Activated CD8-positive, alpha-beta memory T cell treated with anti-CD3 and anti-CD28 coated beads, Interleukin-2, amount 10 ng/mL, durations not matched to agents 7 days and 5 days (primary cell): ENCODE measurements at regions not wholly inside any gene's neighbourhood (a gene's known extent, or its start where the extent isn't known, plus 50 kb on each side); places are given as distances from the start of the nearest gene placed in this dataset.

Experiments
- ATAC-seq: fragments of 150-1000 bp; cut with Tn5 transposase; one replicate; pipeline ENCODE4 v1.10.0; 2021; ENCODE audit warnings: moderate library complexity
- CTCF ChIA-PET: fragments of 350-600 bp; sonication (Branson Sonifier 250); formaldehyde crosslinking; loops from one replicate; lab custom pipeline; 2021; ENCODE audit warnings: antibody characterized with exemption; lab: Charles Lee
- DNase-seq: peaks from one replicate; pipeline ENCODE4 v3.0.0-alpha.2; 2020
- H3K27ac Mint-ChIP-seq: one replicate; pipeline ENCODE4 v1.8.0; 2021; ENCODE audit warnings: mild to moderate bottlenecking, mixed read lengths
- H3K27me3 Mint-ChIP-seq: one replicate; pipeline ENCODE4 v1.8.0; 2021; ENCODE audit warnings: mixed read lengths
- H3K36me3 Mint-ChIP-seq: one replicate; pipeline ENCODE4 v1.8.0; 2021; ENCODE audit warnings: mild to moderate bottlenecking, mixed read lengths
- H3K4me1 Mint-ChIP-seq: one replicate; pipeline ENCODE4 v1.8.0; 2021; ENCODE audit warnings: mixed read lengths
- H3K4me3 Mint-ChIP-seq: one replicate; pipeline ENCODE4 v1.8.0; 2021; ENCODE audit warnings: mild to moderate bottlenecking, moderate library complexity, mixed read lengths
- H3K9me3 Mint-ChIP-seq: one replicate; pipeline ENCODE4 v1.8.0; 2022; ENCODE audit warnings: low read depth, mixed read lengths

DNA sequence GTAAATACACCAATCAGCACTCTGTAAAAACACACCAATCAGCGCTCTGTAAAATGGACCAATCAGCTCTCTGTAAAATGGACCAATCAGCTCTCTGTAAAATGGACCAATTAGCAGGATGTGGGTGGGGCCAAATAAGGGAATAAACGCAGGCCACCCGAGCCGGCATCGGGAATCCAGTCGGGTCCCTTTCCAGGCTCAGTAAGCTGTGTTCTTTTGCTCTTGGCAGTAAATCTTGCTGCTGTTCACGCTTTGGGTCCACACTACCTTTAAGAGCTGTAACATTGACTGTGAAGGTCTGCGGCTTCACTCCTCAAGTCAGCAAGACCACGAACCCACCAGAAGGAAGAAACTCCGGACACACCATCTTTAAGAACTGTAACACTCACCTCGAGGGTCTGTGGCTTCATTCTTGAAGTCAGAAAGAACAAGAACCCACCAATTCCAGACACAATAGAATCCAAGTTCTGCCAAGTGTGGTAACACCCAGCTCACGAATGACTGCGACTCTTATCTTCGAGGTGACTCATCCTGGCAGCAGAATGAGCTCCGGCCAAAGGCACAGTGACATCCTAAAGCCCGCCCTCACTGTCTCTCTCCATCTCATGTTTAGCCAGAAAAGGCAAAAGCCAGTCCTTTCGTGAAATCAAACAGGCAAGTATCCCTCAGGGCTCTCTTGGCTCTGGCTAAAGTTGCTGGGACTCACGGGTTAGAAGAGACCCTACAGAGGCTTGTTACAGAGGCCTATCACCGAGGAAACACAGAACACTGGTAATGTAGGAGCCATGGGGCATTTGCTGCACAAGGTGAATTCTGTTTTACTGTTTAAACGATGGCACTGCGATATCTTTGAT, 155.2 kb downstream of the FAM43A start:
- H3K4me3 Mint-ChIP-seq, result no peak overlapping the region
- CTCF ChIA-PET, result no interaction called here
- no peaks in the 10 kb centered on the region for H3K4me1 Mint-ChIP-seq
- no peak for DNase-seq
- no peak overlapping the region for H3K27ac Mint-ChIP-seq
- H3K36me3 Mint-ChIP-seq, result no peaks in the 10 kb centered on the region
- peaks cover 8% of the 10 kb centered on the region for H3K27me3 Mint-ChIP-seq
- H3K9me3 Mint-ChIP-seq, result no peaks in the 10 kb centered on the region
- ATAC-seq, result no peak

DNA sequence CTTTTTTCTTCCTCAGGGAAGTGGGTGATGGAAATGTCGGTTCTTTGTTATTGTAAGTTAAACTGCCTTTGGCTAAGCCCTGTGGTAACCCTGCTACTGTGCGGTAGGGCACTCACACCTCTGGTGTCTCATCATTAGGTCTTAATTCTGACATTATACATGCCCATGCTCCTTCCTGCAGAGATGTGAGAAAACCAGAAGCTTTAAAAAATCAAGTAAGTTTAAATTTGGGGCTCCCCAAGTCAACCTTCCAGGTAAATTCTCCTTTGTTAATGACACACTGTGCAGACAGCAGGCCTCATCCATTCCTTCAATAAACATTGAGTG, 155.8 kb downstream of the FAM43A start:
- CTCF ChIA-PET, result no interaction called here
- no peaks in the 10 kb centered on the region for H3K4me1 Mint-ChIP-seq
- no peak overlapping the region for H3K27ac Mint-ChIP-seq
- DNase-seq, result no peak
- ATAC-seq, result no peak
- peaks cover 8% of the 10 kb centered on the region for H3K27me3 Mint-ChIP-seq
- H3K4me3 Mint-ChIP-seq, result no peak overlapping the region
- H3K9me3 Mint-ChIP-seq, result no peaks in the 10 kb centered on the region
- no peaks in the 10 kb centered on the region for H3K36me3 Mint-ChIP-seq

GRCh38 chr3:194843556-194843955, 157.9 kb downstream of the FAM43A start:
- no peak for ATAC-seq
- CTCF ChIA-PET, result no interaction called here
- Mint-ChIP-seq H3K27me3 (peaks cover 8% of the 10 kb centered on the region), H3K9me3 (no peaks in the 10 kb centered on the region), H3K36me3 (no peaks in the 10 kb centered on the region), H3K27ac (no peak overlapping the region), H3K4me1 (no peaks in the 10 kb centered on the region), H3K4me3 (no peak overlapping the region)
- DNase-seq, result no peak

DNA sequence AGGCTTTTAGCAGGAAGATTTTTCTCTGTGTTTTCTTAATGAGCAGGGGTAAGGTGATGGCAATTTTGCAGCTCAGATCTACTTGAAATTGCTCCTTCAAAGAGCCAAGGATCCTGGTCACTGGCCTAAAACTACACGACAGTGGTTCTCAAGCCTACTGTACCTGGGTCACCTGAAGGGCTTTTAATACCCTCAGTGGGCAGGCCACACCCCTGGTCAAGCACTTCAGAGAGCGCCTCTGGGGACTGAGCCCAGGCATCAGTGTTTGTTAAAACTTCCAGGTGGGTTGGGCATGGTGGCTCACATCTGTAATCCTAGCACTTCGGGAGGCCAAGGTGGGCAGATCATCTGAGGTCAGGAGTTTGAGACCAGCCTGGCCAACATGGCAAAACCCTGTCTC, 158.4 kb downstream of the FAM43A start:
- Mint-ChIP-seq H3K9me3 (no peaks in the 10 kb centered on the region), H3K4me3 (no peak overlapping the region), H3K27ac (no peak overlapping the region), H3K4me1 (no peaks in the 10 kb centered on the region), H3K36me3 (no peaks in the 10 kb centered on the region), H3K27me3 (peaks cover 8% of the 10 kb centered on the region)
- CTCF ChIA-PET, result no interaction called here
- no peak for DNase-seq
- no peak for ATAC-seq

DNA sequence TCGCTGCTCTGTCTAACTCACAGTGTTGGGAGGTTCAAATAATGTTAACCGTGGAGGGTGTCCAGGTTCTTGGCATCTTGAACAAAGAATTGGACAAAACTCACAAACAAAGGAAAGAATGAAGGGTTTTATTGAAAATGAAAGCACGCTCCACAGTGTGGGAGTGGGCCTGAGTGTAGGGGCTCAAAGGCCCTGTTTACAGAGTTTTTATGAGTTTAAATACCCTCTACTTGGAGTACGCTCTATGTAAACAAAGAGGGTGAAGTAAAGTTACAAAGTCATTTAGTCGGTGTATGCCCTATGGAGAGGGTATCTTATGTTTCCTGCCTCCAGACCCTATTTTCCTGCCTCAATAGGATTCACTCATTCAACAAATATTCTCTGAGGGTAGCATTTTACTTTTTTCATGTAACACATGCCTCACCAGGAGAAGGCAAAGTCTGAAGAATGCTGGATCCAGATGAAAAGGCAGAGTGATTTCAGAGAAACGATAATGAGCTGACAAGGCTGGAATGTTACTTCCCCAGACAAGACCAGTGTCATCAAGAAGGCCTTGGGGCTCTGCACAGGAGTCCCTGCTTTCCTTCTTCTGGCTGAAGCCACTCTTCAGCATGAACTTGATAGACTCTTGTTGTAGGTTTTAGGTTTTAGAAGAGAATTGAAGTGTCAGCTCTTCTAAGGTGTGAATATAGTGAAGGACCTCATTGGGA, 163.6 kb downstream of the FAM43A start:
- H3K4me1 Mint-ChIP-seq, result no peaks in the 10 kb centered on the region
- CTCF ChIA-PET, result interaction anchor here (1.7 kb wide), 1 partner anchor 16 kb away, joined by 3 read pairs; no protein-coding TSS in a partner anchor

GRCh38 chr3:194851254-194851653, 165.6 kb downstream of the FAM43A start:
- Mint-ChIP-seq H3K9me3 (no peaks in the 10 kb centered on the region), H3K36me3 (no peaks in the 10 kb centered on the region)
- ATAC-seq, result no peak

More for the DNA sequence above, 163.6 kb downstream of the FAM43A start:
- ATAC-seq, result no peak
- Mint-ChIP-seq H3K4me3 (no peak overlapping the region), H3K9me3 (no peaks in the 10 kb centered on the region), H3K36me3 (no peaks in the 10 kb centered on the region), H3K27me3 (no peaks in the 10 kb centered on the region), H3K27ac (no peak overlapping the region)
- no peak for DNase-seq

DNA sequence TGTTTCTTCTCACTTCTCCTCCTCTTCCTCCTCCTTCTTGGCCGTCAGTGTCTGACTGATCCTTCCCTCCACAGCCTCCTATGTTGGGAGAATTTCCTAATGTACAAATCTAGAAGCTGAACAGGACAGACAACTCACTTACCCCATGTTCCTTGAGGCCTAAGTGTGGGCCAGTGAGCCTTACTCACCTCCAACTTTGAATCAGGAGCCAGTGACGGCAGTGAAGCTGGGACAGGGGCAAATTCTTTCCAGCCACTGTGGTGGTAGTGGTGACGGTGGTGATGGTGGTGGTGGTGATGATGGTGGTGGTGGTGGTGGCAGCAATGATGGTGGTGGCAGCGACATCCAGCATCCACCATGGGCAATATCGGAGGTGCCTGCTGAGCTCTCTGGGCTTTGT, 166.3 kb downstream of the FAM43A start:
- no peak overlapping the region for H3K4me3 Mint-ChIP-seq
- H3K4me1 Mint-ChIP-seq, result no peaks in the 10 kb centered on the region
- no peak overlapping the region for H3K27ac Mint-ChIP-seq
- ATAC-seq, result no peak
- DNase-seq, result no peak
- peaks cover under 1% of the 10 kb centered on the region for H3K27me3 Mint-ChIP-seq
- H3K36me3 Mint-ChIP-seq, result no peaks in the 10 kb centered on the region
- CTCF ChIA-PET, result no interaction called here
- H3K9me3 Mint-ChIP-seq, result no peaks in the 10 kb centered on the region

More at GRCh38 chr3:194851254-194851653, 165.6 kb downstream of the FAM43A start:
- no peak for DNase-seq
- no peaks in the 10 kb centered on the region for H3K4me1 Mint-ChIP-seq
- CTCF ChIA-PET, result no interaction called here
- H3K4me3 Mint-ChIP-seq, result no peak overlapping the region
- no peak overlapping the region for H3K27ac Mint-ChIP-seq
- no peaks in the 10 kb centered on the region for H3K27me3 Mint-ChIP-seq

DNA sequence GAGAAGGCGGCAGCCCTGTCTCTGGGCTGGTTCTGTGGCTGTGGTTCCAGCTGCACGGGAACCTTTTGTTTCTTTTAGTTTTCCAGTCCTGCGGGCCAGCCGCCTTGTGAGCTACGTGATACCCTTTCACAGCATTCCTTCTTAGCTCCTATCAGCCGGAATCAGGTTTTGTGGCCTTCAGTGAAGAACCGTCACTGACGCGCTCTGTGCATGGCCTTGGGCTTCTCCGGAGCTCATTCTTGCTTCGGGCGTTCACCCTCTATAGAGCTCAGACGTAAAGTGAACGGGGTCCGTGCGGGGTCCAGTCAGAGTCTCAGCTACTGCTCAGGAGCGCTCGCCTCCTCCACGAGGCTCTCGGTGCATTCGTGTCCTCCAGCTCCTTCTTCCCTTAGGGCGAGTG, 166.7 kb downstream of the FAM43A start:
- Mint-ChIP-seq H3K36me3 (no peaks in the 10 kb centered on the region), H3K4me3 (no peak overlapping the region), H3K9me3 (no peaks in the 10 kb centered on the region), H3K27me3 (peaks cover 5% of the 10 kb centered on the region), H3K27ac (no peak overlapping the region), H3K4me1 (no peaks in the 10 kb centered on the region)
- CTCF ChIA-PET, result no interaction called here
- ATAC-seq (no peak), DNase-seq (no peak)

DNA sequence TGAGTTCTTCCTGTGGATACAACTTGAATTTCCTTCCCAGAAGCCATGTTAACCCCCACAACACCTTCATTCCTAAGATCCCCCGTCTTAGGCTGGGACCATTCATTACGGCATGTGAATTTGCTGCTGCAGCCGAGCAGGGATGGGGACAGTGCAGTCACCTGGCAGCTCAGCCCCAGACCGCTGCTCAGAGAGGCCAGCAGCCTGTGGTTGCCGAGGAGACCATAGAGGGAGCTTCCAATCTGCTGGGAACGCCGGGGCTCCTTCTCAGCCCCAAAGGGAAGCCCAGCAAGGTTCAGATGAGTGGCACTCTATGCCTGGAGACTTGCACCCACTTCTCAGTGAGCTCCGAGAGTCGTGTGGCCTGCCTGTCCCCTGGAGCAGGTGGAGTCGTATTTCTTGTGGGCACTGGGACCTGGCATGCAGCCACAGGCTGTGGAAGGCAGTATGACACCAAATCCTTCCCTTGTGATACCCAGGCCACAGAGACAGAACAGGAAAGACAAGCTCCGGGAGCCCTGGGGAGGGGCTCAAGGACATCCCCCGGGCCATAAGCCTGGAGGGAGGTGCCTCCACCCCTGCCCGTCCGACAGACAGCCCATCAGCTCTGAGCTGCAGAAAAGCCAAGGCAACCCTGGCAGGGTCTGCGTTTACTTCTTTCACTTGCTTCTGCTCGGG, 167.3 kb downstream of the FAM43A start:
- H3K4me1 Mint-ChIP-seq, result no peaks in the 10 kb centered on the region
- no peak overlapping the region for H3K27ac Mint-ChIP-seq
- H3K4me3 Mint-ChIP-seq, result no peak overlapping the region
- ATAC-seq, result no peak
- H3K27me3 Mint-ChIP-seq, result peaks cover 5% of the 10 kb centered on the region
- DNase-seq, result no peak
- no peaks in the 10 kb centered on the region for H3K9me3 Mint-ChIP-seq
- CTCF ChIA-PET, result no interaction called here
- no peaks in the 10 kb centered on the region for H3K36me3 Mint-ChIP-seq

DNA sequence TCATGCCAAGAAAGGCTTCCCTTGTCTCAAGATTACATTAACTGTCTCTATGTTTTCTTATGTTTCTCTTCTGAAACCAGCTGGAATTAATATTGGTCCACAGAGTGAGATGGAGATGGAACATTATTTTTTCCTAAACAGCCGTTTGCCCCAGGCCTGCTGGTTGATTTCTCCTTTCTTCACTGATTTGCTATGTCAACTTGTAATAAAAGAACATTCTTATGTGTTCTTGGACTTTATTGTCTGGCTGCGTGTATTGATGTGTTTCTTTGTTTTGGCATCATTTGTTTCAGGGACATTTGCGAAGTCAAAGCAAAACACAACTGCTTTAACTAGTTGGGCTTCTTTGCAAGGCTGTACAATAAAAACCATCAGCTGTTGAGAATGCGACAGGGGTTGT, 168.5 kb downstream of the FAM43A start:
- H3K9me3 Mint-ChIP-seq, result no peaks in the 10 kb centered on the region
- H3K4me3 Mint-ChIP-seq, result no peak overlapping the region
- H3K4me1 Mint-ChIP-seq, result no peaks in the 10 kb centered on the region
- H3K27me3 Mint-ChIP-seq, result peaks cover 6% of the 10 kb centered on the region
- no peaks in the 10 kb centered on the region for H3K36me3 Mint-ChIP-seq
- no peak overlapping the region for H3K27ac Mint-ChIP-seq
- DNase-seq (no peak), ATAC-seq (no peak)
- CTCF ChIA-PET, result no interaction called here

DNA sequence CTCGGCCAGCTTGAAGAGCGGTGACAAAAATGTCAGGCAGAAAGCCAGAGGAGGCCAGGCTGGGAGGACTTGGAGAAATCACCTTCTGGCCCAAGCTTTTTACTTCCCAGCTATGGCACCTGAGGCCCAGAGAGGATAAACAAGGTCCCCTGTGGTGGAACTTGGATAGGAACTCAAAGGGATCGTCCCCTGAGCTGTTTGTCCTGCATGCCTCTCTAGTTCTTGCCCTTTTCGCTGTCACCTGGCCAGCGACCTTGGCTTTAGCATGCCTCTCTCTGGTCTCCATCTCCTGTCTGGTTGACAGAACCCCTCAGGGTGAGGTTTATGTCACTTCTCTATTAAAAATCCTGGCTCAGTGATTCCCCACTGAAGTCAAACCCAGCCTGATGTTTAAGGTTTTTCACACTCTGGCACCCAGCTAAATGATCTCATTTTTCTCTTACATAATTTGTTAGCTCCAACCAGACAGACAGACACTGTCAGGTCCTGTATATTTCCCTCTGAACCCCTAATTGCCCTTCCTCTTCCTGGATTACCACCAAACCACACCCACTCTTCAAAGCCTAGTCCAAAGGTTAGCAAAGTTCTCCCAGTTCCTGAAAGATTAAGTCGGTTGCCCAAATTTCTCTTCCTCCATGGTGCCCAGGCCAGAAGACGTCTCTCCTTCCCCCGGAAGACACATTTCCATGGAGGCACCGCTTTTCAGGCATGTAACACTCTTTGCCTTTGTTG, 169.1 kb downstream of the FAM43A start:
- H3K9me3 Mint-ChIP-seq, result no peaks in the 10 kb centered on the region
- CTCF ChIA-PET, result no interaction called here

GRCh38 chr3:194856296-194856695, 170.6 kb downstream of the FAM43A start:
- H3K27me3 Mint-ChIP-seq, result peaks cover 6% of the 10 kb centered on the region
- no peak overlapping the region for H3K4me3 Mint-ChIP-seq
- CTCF ChIA-PET, result no interaction called here
- H3K4me1 Mint-ChIP-seq, result no peaks in the 10 kb centered on the region
- no peak for DNase-seq
- ATAC-seq, result no peak
- H3K9me3 Mint-ChIP-seq, result no peaks in the 10 kb centered on the region
- H3K36me3 Mint-ChIP-seq, result no peaks in the 10 kb centered on the region
- no peak overlapping the region for H3K27ac Mint-ChIP-seq

More for the DNA sequence above, 169.1 kb downstream of the FAM43A start:
- no peak overlapping the region for H3K27ac Mint-ChIP-seq
- DNase-seq (no peak), ATAC-seq (no peak)
- H3K4me3 Mint-ChIP-seq, result no peak overlapping the region
- no peaks in the 10 kb centered on the region for H3K4me1 Mint-ChIP-seq
- H3K27me3 Mint-ChIP-seq, result peaks cover 6% of the 10 kb centered on the region
- H3K36me3 Mint-ChIP-seq, result no peaks in the 10 kb centered on the region

DNA sequence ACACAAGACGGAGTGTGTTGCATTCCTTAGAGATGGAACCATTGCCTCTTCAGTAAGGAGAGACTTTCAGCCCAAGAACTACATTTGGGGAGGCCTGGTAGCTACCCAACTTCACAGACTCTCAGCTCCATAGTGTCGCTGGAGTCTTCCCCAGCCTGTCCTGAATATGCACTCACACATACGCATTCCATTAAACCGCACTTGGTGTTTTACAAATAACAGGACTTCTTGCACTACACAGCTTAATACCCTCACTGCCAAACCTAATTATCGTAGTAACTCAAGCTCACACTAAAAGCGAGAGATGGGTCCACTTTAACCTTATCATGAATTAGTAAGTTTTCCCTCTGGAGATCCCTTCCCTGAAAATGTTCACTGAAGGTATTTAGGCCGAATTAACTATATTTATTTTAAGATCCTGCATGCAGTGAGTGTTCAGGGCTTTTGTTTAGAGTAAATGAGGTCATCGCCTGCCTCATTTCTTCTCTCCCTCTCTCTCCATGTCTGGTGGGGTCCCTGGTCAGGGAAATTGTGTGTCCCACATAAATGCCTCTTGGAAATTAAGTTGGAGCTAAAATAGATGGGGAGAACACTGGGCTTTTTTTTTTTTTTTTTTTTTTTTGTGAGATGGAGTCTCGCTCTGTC, 171.9 kb downstream of the FAM43A start:
- Mint-ChIP-seq H3K36me3 (no peaks in the 10 kb centered on the region), H3K27ac (no peak overlapping the region), H3K9me3 (no peaks in the 10 kb centered on the region), H3K4me3 (no peak overlapping the region), H3K4me1 (no peaks in the 10 kb centered on the region), H3K27me3 (peaks cover 11% of the 10 kb centered on the region)
- CTCF ChIA-PET, result no interaction called here
- no peak for DNase-seq
- no peak for ATAC-seq
